Testis (tissue), 2 donors: ENCODE measurements at regions not wholly inside any gene's neighbourhood (a gene's known extent, or its start where the extent isn't known, plus 50 kb on each side); places are given as distances from the start of the nearest gene placed in this dataset.

Experiments used
- POLR2A ChIP-seq: fragments of 450-650 bp; IDR thresholded peaks from one replicate; pipeline ENCODE4 v1.6.1; 2017; ENCODE audit warnings: antibody characterized with exemption, mild to moderate bottlenecking, moderate library complexity
- TF ChIP-seq, protein P1 (sequence below), 3 experiments: fragments of 450-650 bp in 2 of 3; fragments of 200-600 bp in 1 of 3; sonication (generic) in 1 of 3; IDR thresholded peaks; one replicate each; pipeline ENCODE4 v1.5.1; 2016 to 2019; ENCODE audit warnings: antibody characterized with exemption in 3 of 3, mild to moderate bottlenecking in 2 of 3, moderate library complexity in 1 of 3

DNA sequence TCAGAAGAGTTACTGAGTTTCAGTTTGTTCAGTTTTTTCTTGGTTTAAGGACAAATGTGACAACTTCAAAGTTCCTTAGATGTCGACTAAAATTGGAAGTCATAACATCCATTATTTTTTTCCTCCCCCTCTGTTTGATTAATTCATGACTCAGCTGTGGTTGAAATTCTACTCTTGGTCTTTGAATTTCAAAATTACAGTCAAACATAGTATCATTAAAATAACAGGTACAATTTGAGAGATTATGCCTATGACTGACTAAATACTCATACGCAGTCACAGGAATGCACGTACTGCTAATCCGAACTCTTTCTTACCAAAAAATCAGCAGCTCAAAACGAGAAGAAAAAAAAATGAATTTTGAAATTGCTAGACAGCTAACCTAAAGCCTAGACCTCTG, 1434.8 kb downstream of the RAPGEF2 start:
- no peak for TF ChIP-seq POLR2A
- TF ChIP-seq, protein P1, sequence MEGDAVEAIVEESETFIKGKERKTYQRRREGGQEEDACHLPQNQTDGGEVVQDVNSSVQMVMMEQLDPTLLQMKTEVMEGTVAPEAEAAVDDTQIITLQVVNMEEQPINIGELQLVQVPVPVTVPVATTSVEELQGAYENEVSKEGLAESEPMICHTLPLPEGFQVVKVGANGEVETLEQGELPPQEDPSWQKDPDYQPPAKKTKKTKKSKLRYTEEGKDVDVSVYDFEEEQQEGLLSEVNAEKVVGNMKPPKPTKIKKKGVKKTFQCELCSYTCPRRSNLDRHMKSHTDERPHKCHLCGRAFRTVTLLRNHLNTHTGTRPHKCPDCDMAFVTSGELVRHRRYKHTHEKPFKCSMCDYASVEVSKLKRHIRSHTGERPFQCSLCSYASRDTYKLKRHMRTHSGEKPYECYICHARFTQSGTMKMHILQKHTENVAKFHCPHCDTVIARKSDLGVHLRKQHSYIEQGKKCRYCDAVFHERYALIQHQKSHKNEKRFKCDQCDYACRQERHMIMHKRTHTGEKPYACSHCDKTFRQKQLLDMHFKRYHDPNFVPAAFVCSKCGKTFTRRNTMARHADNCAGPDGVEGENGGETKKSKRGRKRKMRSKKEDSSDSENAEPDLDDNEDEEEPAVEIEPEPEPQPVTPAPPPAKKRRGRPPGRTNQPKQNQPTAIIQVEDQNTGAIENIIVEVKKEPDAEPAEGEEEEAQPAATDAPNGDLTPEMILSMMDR (IDR thresholded peaks at IDR 0.05) = no peak
